ENCODE measurements at regions not wholly inside any gene's neighbourhood (a gene's known extent, or its start where the extent isn't known, plus 50 kb on each side); places are given as distances from the start of the nearest gene placed in this dataset.

- H3K4me3 ChIP-seq (replicated peaks; ENCODE audit: low read depth, low read length): no peak overlapping the region
- no peak for TF ChIP-seq CTCF (IDR thresholded peaks at IDR 0.05; ENCODE audit: low read depth, low read length, missing control alignments)
- no peak for DNase-seq (ENCODE audit: extremely low read depth, low read depth)
These were observed 316.5 kb upstream of the ZFHX3 start for GRCh38 chr16:73364413-73364812.

- DNase-seq (ENCODE audit: extremely low read depth, low read depth): no peak
- no peak overlapping the region for H3K4me3 ChIP-seq (replicated peaks; ENCODE audit: low read depth, low read length)
- no peak for TF ChIP-seq CTCF (IDR thresholded peaks at IDR 0.05; ENCODE audit: low read depth, low read length, missing control alignments)
These were observed 313.1 kb upstream of the ZFHX3 start for GRCh38 chr16:73361061-73361460.

GRCh38 chr16:73356401-73357079 is 308.6 kb upstream of the ZFHX3 start:
- no peak for TF ChIP-seq CTCF (IDR thresholded peaks at IDR 0.05; ENCODE audit: low read depth, low read length, missing control alignments)
- DNase-seq (ENCODE audit: extremely low read depth, low read depth): no peak
- no peak overlapping the region for H3K4me3 ChIP-seq (replicated peaks; ENCODE audit: low read depth, low read length)

GRCh38 chr16:73355981-73356380 is 308.1 kb upstream of the ZFHX3 start:
- TF ChIP-seq CTCF (IDR thresholded peaks at IDR 0.05; ENCODE audit: low read depth, low read length, missing control alignments): no peak
- H3K4me3 ChIP-seq (replicated peaks; ENCODE audit: low read depth, low read length): no peak overlapping the region
- DNase-seq (ENCODE audit: extremely low read depth, low read depth): no peak

GRCh38 chr16:73354434-73354833 is 306.5 kb upstream of the ZFHX3 start:
- DNase-seq (ENCODE audit: extremely low read depth, low read depth): no peak
- H3K4me3 ChIP-seq (replicated peaks; ENCODE audit: low read depth, low read length): no peak overlapping the region
- TF ChIP-seq CTCF (IDR thresholded peaks at IDR 0.05; ENCODE audit: low read depth, low read length, missing control alignments): no peak

GRCh38 chr16:73350707-73351452 is 303.0 kb upstream of the ZFHX3 start:
- TF ChIP-seq CTCF (IDR thresholded peaks at IDR 0.05; ENCODE audit: low read depth, low read length, missing control alignments): no peak
- no peak for DNase-seq (ENCODE audit: extremely low read depth, low read depth)
- no peak overlapping the region for H3K4me3 ChIP-seq (replicated peaks; ENCODE audit: low read depth, low read length)

All from HFF-Myc (cell line).